Endothelial cell of umbilical vein (primary cell): ENCODE measurements at regions not wholly inside any gene's neighbourhood (a gene's known extent, or its start where the extent isn't known, plus 50 kb on each side); places are given as distances from the start of the nearest gene placed in this dataset.

ENCODE experiments used
- BruUV-seq: library from RNA; stranded (reverse); fragments of 400-500 nt; replicated peaks from 2 replicates; lab custom pipeline; 2021; lab: Mats Ljungman, UMichigan
- CTCF ChIA-PET: fragments of 300-600, 350-600 bp; sonication (Branson Sonifier 250); formaldehyde crosslinking; loops from one replicate; lab custom pipeline; 2021; ENCODE audit warnings: antibody characterized with exemption, inconsistent platforms; lab: Charles Lee
- POLR2A ChIA-PET: fragments of 300-600, 350-600 bp; sonication (Branson Sonifier 250); formaldehyde crosslinking; loops from one replicate; lab custom pipeline; 2021; ENCODE audit warnings: antibody characterized with exemption, inconsistent platforms; lab: Charles Lee
- DNase-seq: peaks from one replicate; pipeline ENCODE4 v3.0.0-alpha.2; 2011; ENCODE audit warnings: low read depth, low spot score
- FAIRE-seq: peaks from 2 replicates; lab custom pipeline; 2011; peaks lifted over from hg19 to GRCh38; lab: Jason Lieb, UNC
- H2AFZ ChIP-seq: 2 replicates; pipeline ENCODE4 v1.6.0; 2012; ENCODE audit warnings: low read depth, low read length, control low read depth, inconsistent platforms
- H3K27ac ChIP-seq: 2 replicates; pipeline ENCODE4 v1.5.1; 2011; ENCODE audit warnings: low read depth, mild to moderate bottlenecking, control low read depth, low read length, moderate library complexity; ENCODE audit not compliant: insufficient read depth
- H3K27me3 ChIP-seq, 2 experiments: 2 replicates each; pipeline versions ENCODE4 v1.6.0 to v1.6.1; 2011; ENCODE audit warnings: low read length in 2 of 2, mixed read lengths in 1 of 2; ENCODE audit not compliant: control insufficient read depth in 2 of 2, insufficient read depth in 2 of 2
- H3K36me3 ChIP-seq, 2 experiments: 2 replicates in 1 of 2; 3 replicates in 1 of 2; pipeline ENCODE4 v1.5.1; 2011; ENCODE audit warnings: low read length in 2 of 2, mild to moderate bottlenecking in 1 of 2, moderate library complexity in 1 of 2; ENCODE audit not compliant: control insufficient read depth in 2 of 2, insufficient read depth in 2 of 2; ENCODE audit errors: extremely low read depth in 1 of 2
- H3K4me1 ChIP-seq: 3 replicates; pipeline ENCODE4 v1.5.1; 2011; ENCODE audit warnings: mild to moderate bottlenecking, low read length; ENCODE audit not compliant: control insufficient read depth, insufficient read depth; ENCODE audit errors: extremely low read depth
- H3K4me2 ChIP-seq: 2 replicates; pipeline ENCODE4 v1.6.1; 2011; ENCODE audit warnings: low read length, control low read depth, mixed read lengths; ENCODE audit not compliant: insufficient read depth
- H3K4me3 ChIP-seq, 3 experiments: fragments of 200-600 bp in 1 of 3; sonication (generic), shearing (Covaris generic) in 1 of 3; replicated peaks in 1 of 3; 2 replicates each; pipeline ENCODE4 v1.5.1; 2011 to 2016; ENCODE audit warnings: control low read depth in 3 of 3, low read length in 3 of 3, mild to moderate bottlenecking in 2 of 3, inconsistent platforms in 1 of 3, low read depth in 1 of 3, moderate library complexity in 1 of 3; ENCODE audit not compliant: insufficient read depth in 1 of 3
- H3K79me2 ChIP-seq: 2 replicates; pipeline ENCODE4 v1.6.0; 2012; ENCODE audit warnings: low read length, inconsistent platforms; ENCODE audit not compliant: control insufficient read depth, insufficient read depth
- H3K9ac ChIP-seq: replicated peaks from 2 replicates; pipeline ENCODE3; 2011; ENCODE audit warnings: low read length, control low read depth; ENCODE audit not compliant: insufficient read depth; ENCODE audit errors: extremely low read depth
- H3K9me1 ChIP-seq: replicated peaks from 3 replicates; pipeline ENCODE4 v1.6.0; 2011; ENCODE audit warnings: mild to moderate bottlenecking, low read length; ENCODE audit not compliant: control insufficient read depth, insufficient read depth; ENCODE audit errors: extremely low read depth
- H3K9me3 ChIP-seq: replicated peaks from 2 replicates; pipeline ENCODE4 v1.5.1; 2012; ENCODE audit warnings: low read length, inconsistent platforms; ENCODE audit not compliant: control insufficient read depth, insufficient read depth
- H4K20me1 ChIP-seq: replicated peaks from 2 replicates; pipeline ENCODE3; 2011; ENCODE audit warnings: mild to moderate bottlenecking, low read length; ENCODE audit not compliant: control insufficient read depth, insufficient read depth; ENCODE audit errors: extremely low read depth
- CTCF ChIP-seq, 2 donors: IDR thresholded peaks; 1 replicate in 1 of 2; 2 replicates in 1 of 2; pipeline ENCODE4 v1.5.1; 2011; ENCODE audit warnings: low read length in 2 of 2, mild to moderate bottlenecking in 2 of 2, moderate library complexity in 2 of 2, control low read depth in 1 of 2, inconsistent platforms in 1 of 2, low read depth in 1 of 2; ENCODE audit not compliant: insufficient read depth in 1 of 2; ENCODE audit errors: extremely low read depth in 1 of 2
- EZH2 ChIP-seq: IDR thresholded peaks from 2 replicates; pipeline ENCODE4 v1.6.1; 2012; ENCODE audit warnings: borderline replicate concordance, low read depth, mild to moderate bottlenecking, moderate library complexity, low read length, inconsistent platforms; ENCODE audit not compliant: severe bottlenecking
- FOS ChIP-seq: IDR thresholded peaks from 2 replicates; pipeline ENCODE4 v1.6.1; 2011; ENCODE audit warnings: mild to moderate bottlenecking, low read length, moderate library complexity, borderline replicate concordance; ENCODE audit not compliant: insufficient read depth
- GATA2 ChIP-seq: IDR thresholded peaks from 2 replicates; pipeline ENCODE4 v1.7.0; 2011; ENCODE audit warnings: low read depth, mild to moderate bottlenecking, moderate library complexity, mixed read lengths, low read length; ENCODE audit not compliant: insufficient read length, insufficient read depth
- JUN ChIP-seq: IDR thresholded peaks from 2 replicates; pipeline ENCODE4 v1.6.1; 2011; ENCODE audit warnings: borderline replicate concordance, low read depth; ENCODE audit not compliant: insufficient read length, insufficient read depth
- MAX ChIP-seq: IDR thresholded peaks from 2 replicates; pipeline ENCODE4 v1.6.1; 2011; ENCODE audit not compliant: insufficient read depth, insufficient read length
- MYC ChIP-seq: IDR thresholded peaks from one replicate; pipeline ENCODE4 v1.6.1; 2011; ENCODE audit warnings: mild to moderate bottlenecking, low read depth, low read length
- POLR2A ChIP-seq: IDR thresholded peaks from 2 replicates; pipeline ENCODE4 v1.6.1; 2012; ENCODE audit warnings: low read depth, mild to moderate bottlenecking, control low read depth, low read length
- POLR2AphosphoS5 ChIP-seq: IDR thresholded peaks from 2 replicates; pipeline ENCODE4 v1.6.1; 2012; ENCODE audit warnings: low read depth, mild to moderate bottlenecking, control low read depth, low read length, moderate library complexity; ENCODE audit not compliant: insufficient read depth
- dilution Hi-C: fragments of 300-500 bp; cut with MboI; formaldehyde crosslinking; loops from one replicate; pipeline ENCODE4 v1.15.0; 2019; ENCODE audit warnings: low sequenced_read_pairs; ENCODE audit not compliant: extremely low pct_ligation_motif_present
- intact Hi-C: fragments of 100-400 bp; cut with micrococcal nuclease; formaldehyde crosslinking; loops from one replicate; pipeline ENCODE4 v1.10.0; 2022

- dilution Hi-C loops = no loop called here
Measured at GRCh38 chr7:51444936-51445335, 128.3 kb upstream of the COBL start.

More at GRCh38 chr7:51444936-51445335, 128.3 kb upstream of the COBL start:
- H3K9me3 ChIP-seq = peaks cover 1% of the 10 kb centered on the region
- no peak for FAIRE-seq
- DNase-seq = no peak
- H3K4me1 ChIP-seq = no peaks in the 10 kb centered on the region
- no peaks in the 10 kb centered on the region for H4K20me1 ChIP-seq
- no peak overlapping the region for H2AFZ ChIP-seq
- ChIA-PET POLR2A (no interaction called here), CTCF (no interaction called here)
- intact Hi-C loops = no loop called here
- no peaks in the 10 kb centered on the region for H3K27me3 ChIP-seq
- no peak overlapping the region for H3K4me2 ChIP-seq
- BruUV-seq = no TSS peak
- no peaks in the 10 kb centered on the region for H3K36me3 ChIP-seq
- H3K4me3 ChIP-seq = no peak overlapping the region
- H3K9ac ChIP-seq = no peak overlapping the region
- TF ChIP-seq GATA2 (no peak), JUN (no peak), CTCF (IDR thresholded peaks at IDR 0.05; ENCODE audit: extremely low read depth in 1 of 2, insufficient read depth in 1 of 2, low read depth in 1 of 2, low read length in 2 of 2) (no peak), EZH2 (no peak), FOS (no peak), MAX (no peak), MYC (no peak), POLR2A (no peak), POLR2AphosphoS5 (no peak)
- H3K9me1 ChIP-seq = no peaks in the 10 kb centered on the region
- no peaks in the 10 kb centered on the region for H3K79me2 ChIP-seq
- no peak overlapping the region for H3K27ac ChIP-seq
